Pancreas (tissue), 10 donors: ENCODE measurements at regions not wholly inside any gene's neighbourhood (a gene's known extent, or its start where the extent isn't known, plus 50 kb on each side); places are given as distances from the start of the nearest gene placed in this dataset.

Experiments used
- ATAC-seq, 4 donors: fragments of 200-7000 bp; cut with Tn5 transposase; one replicate each; pipeline versions ENCODE4 v1.8.0 to v1.9.1; 2020; ENCODE audit warnings: mild to moderate bottlenecking in 4 of 4, moderate library complexity in 4 of 4
- DNase-seq, 6 donors: peaks; one replicate each; pipeline ENCODE4 v3.0.0-alpha.2; 2020
- FAIRE-seq: peaks from 2 replicates; lab custom pipeline; 2012; peaks lifted over from hg19 to GRCh38; lab: Jason Lieb, UNC
- H3K27ac ChIP-seq, 4 donors: fragments of 200-600 bp; sonication (generic); 1 replicate in 3 of 4; 2 replicates in 1 of 4; pipeline versions ENCODE4 v1.5.0 to v1.8.0; 2020
- H3K27me3 ChIP-seq, 4 donors: fragments of 200-600 bp; one replicate each; pipeline ENCODE4 v1.8.0; 2021
- H3K36me3 ChIP-seq, 3 donors: fragments of 200-600 bp; sonication (generic) in 1 of 3; one replicate each; pipeline versions ENCODE4 v1.5.0 to v1.8.0; 2020 to 2021
- H3K4me1 ChIP-seq, 3 donors: fragments of 200-600 bp; one replicate each; pipeline ENCODE4 v1.8.0; 2021
- H3K4me3 ChIP-seq, 4 donors: fragments of 200-600 bp; sonication (generic) in 2 of 4; one replicate each; pipeline versions ENCODE4 v1.5.0 to v1.8.0; 2020 to 2021
- H3K9me3 ChIP-seq, 4 donors: fragments of 200-600 bp; one replicate each; pipeline ENCODE4 v1.8.0; 2021
- WGBS, 2 donors: extraction: QIAGEN DNeasy Blood & Tissue Kit; methylation state at CpG; one replicate each; pipeline ENCODE4 v1.1.7; 2013; 5-methylcytosine and 5-hydroxymethylcytosine counted together
- intact Hi-C, 3 donors: fragments of 100-400 bp; cut with DNase I; formaldehyde crosslinking; loops; one replicate each; pipeline versions ENCODE4 v1.11.1 to v1.14.2; 2022
- TF ChIP-seq, protein P1 (sequence below), 4 donors: fragments of 200-600 bp; sonication (generic) in 3 of 4; IDR thresholded peaks; one replicate each; pipeline versions ENCODE4 v1.5.0 to v1.8.0; 2021; ENCODE audit warnings: antibody characterized with exemption in 4 of 4
- donor health status: healthy with polysubstance abuse.
- donor health status: DM: no; HTN: no; CAD: no; lungs with moderate emphysema.
- donor health status: DM: no; HTN: no; CAD: no.
- donor health status: control.
- donor health status: control.
- donor health status: Bipolar disorder and iron deficiency.
- donor health status: DM: yes; HTN: yes; CAD: no.
- donor health status: DM: no; HTN: no; CAD: no.
- donor health status: DM: no; HTN: no; CAD: no.
- donor health status: DM: yes; HTN: yes; CAD: no.

GRCh38 chr4:157443537-157443936 lies 223.0 kb downstream of the GRIA2 start:
- DNase-seq, result peak in 1 of 6 donors; percentile 17
- FAIRE-seq, result no peak
- H3K4me3 ChIP-seq, result no peak overlapping the region
- no peak for ATAC-seq
- 85 to 93% methylated on average over 5 of the region's 5 CpGs for WGBS, 2 donors
- TF ChIP-seq, protein P1, sequence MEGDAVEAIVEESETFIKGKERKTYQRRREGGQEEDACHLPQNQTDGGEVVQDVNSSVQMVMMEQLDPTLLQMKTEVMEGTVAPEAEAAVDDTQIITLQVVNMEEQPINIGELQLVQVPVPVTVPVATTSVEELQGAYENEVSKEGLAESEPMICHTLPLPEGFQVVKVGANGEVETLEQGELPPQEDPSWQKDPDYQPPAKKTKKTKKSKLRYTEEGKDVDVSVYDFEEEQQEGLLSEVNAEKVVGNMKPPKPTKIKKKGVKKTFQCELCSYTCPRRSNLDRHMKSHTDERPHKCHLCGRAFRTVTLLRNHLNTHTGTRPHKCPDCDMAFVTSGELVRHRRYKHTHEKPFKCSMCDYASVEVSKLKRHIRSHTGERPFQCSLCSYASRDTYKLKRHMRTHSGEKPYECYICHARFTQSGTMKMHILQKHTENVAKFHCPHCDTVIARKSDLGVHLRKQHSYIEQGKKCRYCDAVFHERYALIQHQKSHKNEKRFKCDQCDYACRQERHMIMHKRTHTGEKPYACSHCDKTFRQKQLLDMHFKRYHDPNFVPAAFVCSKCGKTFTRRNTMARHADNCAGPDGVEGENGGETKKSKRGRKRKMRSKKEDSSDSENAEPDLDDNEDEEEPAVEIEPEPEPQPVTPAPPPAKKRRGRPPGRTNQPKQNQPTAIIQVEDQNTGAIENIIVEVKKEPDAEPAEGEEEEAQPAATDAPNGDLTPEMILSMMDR (IDR thresholded peaks at IDR 0.05), result no peak
- intact Hi-C loops, result no loop called here
- H3K36me3 ChIP-seq, result no peaks in the 10 kb centered on the region
- no peaks in the 10 kb centered on the region for H3K4me1 ChIP-seq
- no peaks in the 10 kb centered on the region for H3K9me3 ChIP-seq
- H3K27ac ChIP-seq, result no peak overlapping the region
- no peaks in the 10 kb centered on the region for H3K27me3 ChIP-seq

GRCh38 chr4:157425897-157426296 lies 205.4 kb downstream of the GRIA2 start:
- no peaks in the 10 kb centered on the region for H3K36me3 ChIP-seq
- no peak for DNase-seq
- WGBS, 2 donors, result 87 to 90% methylated on average over 4 of the region's 4 CpGs
- H3K27ac ChIP-seq, result no peak overlapping the region
- TF ChIP-seq, protein P1 (IDR thresholded peaks at IDR 0.05), result no peak
- no peaks in the 10 kb centered on the region for H3K4me1 ChIP-seq
- H3K27me3 ChIP-seq, result no peaks in the 10 kb centered on the region
- no peak for FAIRE-seq
- H3K4me3 ChIP-seq, result no peak overlapping the region
- no peaks in the 10 kb centered on the region for H3K9me3 ChIP-seq
- intact Hi-C loops, result no loop called here
- no peak for ATAC-seq

DNA sequence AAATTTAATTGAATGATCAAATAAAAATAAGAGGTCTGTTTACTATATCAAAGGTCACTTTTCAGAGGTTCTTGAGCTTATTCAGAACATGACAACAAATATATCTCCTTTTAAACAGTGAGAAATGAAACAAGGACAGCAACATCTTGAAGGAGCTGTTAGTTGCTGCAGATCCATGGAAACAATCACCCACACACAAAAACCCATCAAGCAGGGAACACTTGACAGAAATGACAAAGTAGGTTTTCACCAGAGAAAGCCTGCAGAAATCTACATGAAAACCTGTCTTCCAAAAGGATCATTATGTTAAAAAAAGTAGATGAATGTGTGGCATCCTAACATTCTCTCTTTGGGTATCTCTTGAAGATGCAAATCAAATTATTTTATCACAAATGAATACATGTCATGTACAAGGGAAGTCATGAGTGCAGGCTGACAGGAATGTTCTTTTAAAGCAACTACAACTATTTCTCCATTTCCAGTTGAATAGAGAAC lies 203.0 kb downstream of the GRIA2 start:
- no peak for ATAC-seq
- DNase-seq, result no peak
- FAIRE-seq, result no peak
- Histone ChIP-seq H3K4me3 (no peak overlapping the region), H3K27me3 (no peaks in the 10 kb centered on the region), H3K9me3 (no peaks in the 10 kb centered on the region), H3K27ac (no peak overlapping the region), H3K4me1 (no peaks in the 10 kb centered on the region), H3K36me3 (no peaks in the 10 kb centered on the region)
- TF ChIP-seq, protein P1 (IDR thresholded peaks at IDR 0.05), result no peak
- intact Hi-C loops, result no loop called here

DNA sequence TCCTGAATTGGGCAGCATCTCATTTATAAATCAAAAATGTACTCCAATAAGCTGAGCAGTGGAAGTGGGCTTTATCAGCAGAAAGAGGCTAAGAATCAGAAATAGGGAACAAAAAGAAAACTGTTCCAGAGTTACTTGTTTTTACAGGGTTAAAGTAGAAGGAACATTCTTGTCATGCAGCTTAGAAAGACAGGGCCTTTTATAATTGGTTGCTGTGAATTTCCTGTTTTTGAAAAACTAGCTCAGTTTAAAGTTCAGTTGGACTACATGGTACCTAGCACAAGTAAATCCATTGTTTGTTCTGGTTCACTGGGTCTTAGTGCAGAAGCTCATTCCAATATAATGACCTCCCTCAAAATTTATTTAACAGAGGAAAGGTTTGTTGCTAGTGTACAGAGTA lies 200.8 kb downstream of the GRIA2 start:
- intact Hi-C loops, result no loop called here
- Histone ChIP-seq H3K27me3 (no peaks in the 10 kb centered on the region), H3K27ac (no peak overlapping the region), H3K4me1 (no peaks in the 10 kb centered on the region), H3K9me3 (no peaks in the 10 kb centered on the region), H3K36me3 (no peaks in the 10 kb centered on the region), H3K4me3 (no peak overlapping the region)
- TF ChIP-seq, protein P1 (IDR thresholded peaks at IDR 0.05), result no peak
- no peak for DNase-seq
- no peak for ATAC-seq
- FAIRE-seq, result no peak
